ENCODE measurements at regions not wholly inside any gene's neighbourhood (a gene's known extent, or its start where the extent isn't known, plus 50 kb on each side); places are given as distances from the start of the nearest gene placed in this dataset.

DNA sequence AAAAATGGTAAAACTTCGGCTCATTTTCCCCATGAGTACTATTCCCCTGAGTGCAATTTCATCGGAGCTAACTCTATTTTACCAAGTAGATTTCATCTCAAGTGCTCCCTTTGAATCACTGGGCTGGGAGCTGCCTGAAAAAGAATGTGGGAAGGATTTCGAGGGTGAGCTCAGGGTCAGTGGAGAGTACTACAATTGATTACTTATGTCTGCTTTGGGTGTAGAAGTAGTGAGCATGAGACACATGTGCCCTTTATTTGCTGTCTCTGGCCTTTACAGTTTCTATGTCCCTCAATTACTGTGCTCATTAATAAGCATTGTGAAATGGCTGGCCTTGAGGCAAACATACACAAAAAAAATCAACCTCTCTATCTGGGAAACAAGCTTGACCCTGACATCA is 172.7 kb upstream of the RFX3 start:
- TF ChIP-seq TAF1 (IDR thresholded peaks at IDR 0.05; ENCODE audit: low read depth, low read length) (no peak), POU2F2 (IDR thresholded peaks at IDR 0.05; ENCODE audit: low read depth, low read length) (no peak), POLR2A (IDR thresholded peaks at IDR 0.05; ENCODE audit: low read depth, low read length) (no peak), POLR2AphosphoS5 (IDR thresholded peaks at IDR 0.05; ENCODE audit: low read depth, low read length) (no peak), SPI1 (IDR thresholded peaks at IDR 0.05; ENCODE audit: low read depth, low read length) (no peak)

Measured in GM12891 (cell line).